SIG-M5 treated with dmso at 0.1 percent for 504 hours (cell line): ENCODE measurements at regions not wholly inside any gene's neighbourhood (a gene's known extent, or its start where the extent isn't known, plus 50 kb on each side); places are given as distances from the start of the nearest gene placed in this dataset.

Experiments used
- DNase-seq: peaks from one replicate; lab custom pipeline; 2025; ENCODE audit not compliant: unreplicated experiment; lab: John Stamatoyannopoulos, UW

GRCh38 chr3:109897734-109898133 lies 560.4 kb upstream of the DPPA4 start:
- no peak for DNase-seq

- no peak for DNase-seq
Observed at GRCh38 chr3:109899925-109900324, 562.6 kb upstream of the DPPA4 start.

- no peak for DNase-seq
Observed at GRCh38 chr3:109900783-109901182, 563.4 kb upstream of the DPPA4 start.

- no peak for DNase-seq
Observed at GRCh38 chr3:109902549-109902948, 565.2 kb upstream of the DPPA4 start.

GRCh38 chr3:109903100-109903499 lies 565.8 kb upstream of the DPPA4 start:
- DNase-seq, result no peak

GRCh38 chr3:109910772-109911171 lies 573.4 kb upstream of the DPPA4 start:
- DNase-seq, result no peak

- DNase-seq, result no peak
Observed at GRCh38 chr3:109918740-109919139, 581.4 kb upstream of the DPPA4 start.

GRCh38 chr3:109920749-109921148 lies 583.4 kb upstream of the DPPA4 start:
- DNase-seq, result no peak

GRCh38 chr3:109921509-109921908 lies 584.2 kb upstream of the DPPA4 start:
- no peak for DNase-seq

GRCh38 chr3:109922856-109923255 lies 585.5 kb upstream of the DPPA4 start:
- no peak for DNase-seq

GRCh38 chr3:109923431-109923830 lies 586.1 kb upstream of the DPPA4 start:
- no peak for DNase-seq

- no peak for DNase-seq
Observed at GRCh38 chr3:109924196-109924595, 586.9 kb upstream of the DPPA4 start.

GRCh38 chr3:109926376-109926775 lies 589.0 kb upstream of the DPPA4 start:
- no peak for DNase-seq

- no peak for DNase-seq
Observed at GRCh38 chr3:109927161-109927560, 589.8 kb upstream of the DPPA4 start.

GRCh38 chr3:109927726-109928125 lies 590.4 kb upstream of the DPPA4 start:
- DNase-seq, result no peak

- DNase-seq, result no peak
Observed at GRCh38 chr3:109930582-109930981, 593.2 kb upstream of the DPPA4 start.

GRCh38 chr3:109933576-109933975 lies 596.2 kb upstream of the DPPA4 start:
- no peak for DNase-seq

GRCh38 chr3:109939817-109940216 lies 602.5 kb upstream of the DPPA4 start:
- no peak for DNase-seq

GRCh38 chr3:109943181-109943580 lies 605.8 kb upstream of the DPPA4 start:
- no peak for DNase-seq

- DNase-seq, result no peak
Observed at GRCh38 chr3:109944836-109945235, 607.5 kb upstream of the DPPA4 start.

- DNase-seq, result no peak
Observed at GRCh38 chr3:109952924-109953323, 615.6 kb upstream of the DPPA4 start.

GRCh38 chr3:109963831-109964230 lies 626.5 kb upstream of the DPPA4 start:
- no peak for DNase-seq

- no peak for DNase-seq
Observed at GRCh38 chr3:109973733-109974132, 636.4 kb upstream of the DPPA4 start.

GRCh38 chr3:109977897-109978296 lies 640.6 kb upstream of the DPPA4 start:
- DNase-seq, result no peak
